NCI-H2081 treated with DMSO at 0.1 percent for 48 hours (cell line): ENCODE measurements at regions not wholly inside any gene's neighbourhood (a gene's known extent, or its start where the extent isn't known, plus 50 kb on each side); places are given as distances from the start of the nearest gene placed in this dataset.

ENCODE experiments used
- DNase-seq: peaks from one replicate; lab custom pipeline; 2025; lab: John Stamatoyannopoulos, UW

DNA sequence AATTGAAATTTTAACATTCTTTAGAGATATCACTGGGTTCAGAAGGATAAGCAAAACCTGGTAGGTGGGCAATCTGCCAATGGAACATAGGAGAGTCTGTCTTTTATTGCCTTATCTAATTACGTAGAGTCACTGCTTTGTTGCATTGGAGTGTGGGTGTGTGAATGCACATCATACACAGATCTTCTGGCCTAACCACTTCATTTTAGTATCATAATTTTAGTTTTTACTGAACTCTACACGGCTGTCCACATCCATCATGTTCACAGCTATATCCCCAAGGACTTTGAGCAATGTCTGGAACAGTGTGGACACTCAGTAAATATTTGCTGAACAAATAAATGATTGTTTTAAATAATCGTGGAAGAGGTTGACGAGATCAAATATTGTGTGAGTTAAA is 104.6 kb upstream of the AKIRIN2 start:
- DNase-seq = no peak

- DNase-seq = no peak
These were observed 104.1 kb upstream of the AKIRIN2 start for GRCh38 chr6:87806099-87806498.

- DNase-seq = no peak
These were observed 101.8 kb upstream of the AKIRIN2 start for GRCh38 chr6:87803791-87804190.

GRCh38 chr6:87799651-87800050 is 97.6 kb upstream of the AKIRIN2 start:
- DNase-seq = no peak

DNA sequence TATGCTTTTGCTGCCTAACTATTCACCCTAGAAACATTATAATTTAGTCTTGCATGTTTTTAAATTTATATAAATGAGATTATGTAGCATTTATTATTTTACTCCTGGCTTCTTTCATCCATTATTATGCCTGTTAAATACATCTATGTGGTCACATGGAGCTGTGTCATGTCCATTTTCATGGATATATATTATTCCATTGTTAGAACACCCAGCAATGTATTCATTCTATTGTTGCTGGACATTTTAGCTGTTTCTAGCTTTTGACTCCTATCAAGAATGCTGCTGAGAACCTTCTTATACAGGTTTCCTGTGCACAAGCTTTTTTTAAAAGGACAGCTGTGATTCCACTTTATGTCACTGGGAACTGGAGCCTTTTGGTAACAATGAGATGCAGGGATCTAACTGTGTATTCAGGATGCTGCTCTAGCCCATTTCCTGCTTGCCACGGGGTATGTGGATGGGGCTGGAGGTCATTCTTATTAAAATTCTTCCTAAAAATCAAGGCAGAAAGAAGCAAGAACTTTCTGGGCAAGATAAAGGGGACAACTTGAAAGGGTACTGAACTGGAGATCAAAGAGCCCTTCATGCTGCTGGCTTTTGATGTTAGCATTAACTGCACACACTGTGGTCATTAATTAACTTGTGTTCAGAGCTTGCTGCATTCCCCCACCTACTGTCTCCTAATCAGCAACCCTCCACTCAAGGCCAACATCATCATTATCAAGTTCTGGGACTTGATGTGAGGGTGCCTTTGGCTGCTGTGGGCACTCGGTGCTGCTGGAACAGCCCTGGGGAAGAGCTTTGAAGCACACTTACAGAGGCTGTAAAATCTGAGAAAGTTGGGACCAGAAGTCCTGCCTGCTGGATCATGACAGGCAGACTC is 96.6 kb upstream of the AKIRIN2 start:
- DNase-seq = no peak

DNA sequence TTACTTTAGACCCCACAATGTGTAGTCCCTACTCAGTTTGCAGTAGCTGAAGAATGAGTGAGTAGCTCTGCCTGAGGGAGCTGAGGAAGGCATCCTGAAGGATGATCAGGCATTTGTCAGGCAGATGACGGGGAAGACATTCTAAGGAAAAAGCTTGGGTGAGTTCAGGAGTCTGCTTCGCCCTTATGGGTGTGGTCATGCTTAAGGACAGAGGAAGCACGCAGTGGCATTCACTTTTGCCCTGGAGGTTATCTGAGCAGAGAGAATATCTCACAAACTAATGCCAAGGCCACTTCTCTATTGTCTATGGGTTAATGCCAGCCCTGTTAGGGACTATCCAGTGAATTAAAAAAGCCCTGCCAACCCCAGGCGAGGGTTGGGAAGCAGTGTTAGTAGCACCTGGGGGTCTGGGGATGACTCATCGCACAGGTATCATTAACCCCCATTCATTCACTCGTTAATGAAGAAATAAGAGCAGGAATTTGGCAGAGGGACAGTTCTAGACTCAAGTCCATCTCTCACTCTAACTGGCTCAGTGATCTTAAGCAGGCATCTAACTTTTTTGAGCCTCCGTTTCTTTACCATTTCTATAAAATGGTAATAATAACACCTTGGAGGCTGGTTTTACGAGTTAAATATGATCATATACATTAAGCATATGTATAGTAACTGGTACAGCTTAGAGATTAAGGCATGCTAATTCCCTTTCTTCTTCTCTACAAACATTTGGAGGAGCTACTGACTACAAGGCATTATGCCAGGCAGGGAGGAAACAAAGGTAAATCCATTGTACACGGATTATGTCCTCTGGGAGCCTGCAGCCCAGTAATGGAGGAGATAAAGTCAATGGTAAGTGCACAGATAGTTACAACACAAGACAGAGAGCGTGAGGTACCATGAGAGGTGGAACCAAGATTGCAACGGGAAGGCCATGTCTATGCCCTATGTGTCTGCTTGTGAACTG is 93.2 kb upstream of the AKIRIN2 start:
- no peak for DNase-seq

- no peak for DNase-seq
These were observed 91.3 kb upstream of the AKIRIN2 start for GRCh38 chr6:87793315-87793714.

GRCh38 chr6:87791982-87792381 is 89.9 kb upstream of the AKIRIN2 start:
- DNase-seq = no peak

- DNase-seq = no peak
These were observed 89.5 kb upstream of the AKIRIN2 start for GRCh38 chr6:87791485-87791884.

- no peak for DNase-seq
These were observed 89.0 kb upstream of the AKIRIN2 start for GRCh38 chr6:87791029-87791428.

GRCh38 chr6:87789900-87790290 is 87.9 kb upstream of the AKIRIN2 start:
- DNase-seq = no peak

- no peak for DNase-seq
These were observed 87.3 kb upstream of the AKIRIN2 start for GRCh38 chr6:87789198-87789899.

- no peak for DNase-seq
These were observed 86.1 kb upstream of the AKIRIN2 start for GRCh38 chr6:87788141-87788540.

GRCh38 chr6:87785229-87785862 is 83.3 kb upstream of the AKIRIN2 start:
- no peak for DNase-seq

- no peak for DNase-seq
These were observed 82.7 kb upstream of the AKIRIN2 start for GRCh38 chr6:87784690-87785089.

DNA sequence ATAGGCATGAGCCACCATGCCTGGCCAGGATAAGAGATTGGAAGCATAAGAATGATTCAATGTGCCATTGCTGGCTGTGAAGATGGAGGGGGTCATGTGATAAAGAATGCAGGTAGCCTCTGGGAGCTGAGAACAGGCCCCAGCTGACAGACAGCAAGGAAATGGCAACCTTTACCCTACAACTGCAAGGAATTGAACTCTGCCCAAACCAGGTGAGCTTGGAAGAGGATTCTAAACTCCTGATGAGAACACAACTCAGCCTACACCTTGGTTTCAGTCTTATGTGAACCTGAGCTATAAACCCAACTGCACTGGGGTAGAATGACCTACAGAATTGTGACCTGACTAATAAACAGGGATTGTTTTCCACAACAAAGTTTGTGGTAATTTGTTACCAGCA is 82.0 kb upstream of the AKIRIN2 start:
- DNase-seq = no peak

DNA sequence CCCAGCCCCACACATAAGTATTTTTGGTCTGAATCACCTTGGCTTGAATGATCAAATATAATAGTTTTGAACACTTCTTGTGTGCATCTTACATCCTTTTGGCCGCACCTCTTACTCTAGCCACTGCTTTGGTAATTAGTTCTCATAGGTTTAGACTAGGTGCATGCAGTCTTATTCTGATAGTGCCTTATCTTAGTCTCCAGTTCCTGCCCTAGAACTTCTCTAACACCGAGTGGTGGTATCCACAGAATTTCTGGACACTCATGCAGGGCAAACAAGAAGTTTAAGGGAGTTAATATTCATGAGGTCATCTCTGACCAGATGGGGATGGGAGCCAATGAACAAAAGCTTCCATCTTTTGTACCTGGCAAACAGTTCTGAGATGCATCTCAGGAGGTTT is 77.5 kb upstream of the AKIRIN2 start:
- DNase-seq = no peak

GRCh38 chr6:87772597-87773530 is 70.8 kb upstream of the AKIRIN2 start:
- no peak for DNase-seq

DNA sequence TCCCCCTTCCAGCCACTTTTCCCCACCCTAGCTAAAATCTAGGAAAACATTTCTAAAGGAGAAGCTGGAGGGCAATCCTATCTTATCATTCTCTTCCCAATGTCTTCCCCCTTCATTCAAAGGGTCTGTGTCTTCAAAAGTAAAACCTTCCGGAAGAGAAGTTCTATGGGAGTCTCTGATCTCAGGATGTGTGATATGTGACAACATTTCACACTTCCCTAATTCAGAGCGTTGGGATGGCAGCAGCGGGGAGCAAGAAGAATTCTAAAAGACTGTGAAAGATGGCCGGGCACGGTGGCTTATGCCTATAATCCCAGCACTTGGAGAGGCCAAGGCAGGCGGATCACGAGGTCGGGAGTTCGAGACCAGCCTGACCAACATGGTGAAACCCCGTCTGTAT is 65.4 kb upstream of the AKIRIN2 start:
- DNase-seq = no peak

DNA sequence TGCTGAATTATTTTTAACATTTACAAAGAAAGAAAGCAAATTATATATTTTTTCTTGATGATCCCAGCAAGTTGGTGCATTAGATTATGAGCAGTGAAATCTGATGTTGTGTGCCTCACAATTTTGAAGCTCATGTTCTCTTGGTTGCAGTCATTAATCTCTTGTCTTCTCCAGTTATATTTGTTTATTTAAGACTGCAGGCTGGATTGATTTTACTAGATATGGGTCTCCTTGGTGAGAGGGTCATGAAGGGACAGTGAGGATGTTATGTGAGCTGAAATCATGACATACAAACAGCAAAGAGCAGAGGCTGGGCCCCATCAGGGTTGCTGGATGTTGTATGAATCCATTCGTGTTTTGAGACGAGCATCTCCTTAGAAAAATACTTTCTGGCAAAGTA is 64.2 kb upstream of the AKIRIN2 start:
- DNase-seq = no peak

DNA sequence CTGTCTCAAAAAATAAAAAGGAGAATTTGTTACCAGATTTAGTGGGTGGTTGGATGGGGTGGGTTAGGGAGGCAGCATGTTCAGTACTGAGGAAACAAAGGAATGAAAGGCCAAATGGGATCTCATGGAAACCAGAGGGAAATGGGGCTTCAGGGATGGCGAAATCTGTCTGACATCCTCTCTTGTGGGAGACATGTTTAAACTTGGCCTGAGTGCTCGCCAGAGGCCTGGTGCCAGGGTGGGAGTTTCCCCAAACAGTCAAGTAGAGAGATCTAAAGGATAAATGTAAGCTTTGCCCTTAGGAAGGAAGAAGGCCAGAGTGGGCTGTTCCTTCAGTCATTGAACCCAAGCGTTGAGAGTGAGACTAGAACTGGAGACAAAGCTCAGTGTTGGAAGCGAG is 61.9 kb upstream of the AKIRIN2 start:
- no peak for DNase-seq
